Activated naive CD4-positive, alpha-beta T cell treated with anti-CD3 and anti-CD28 coated beads, Interleukin-2, amount 10 ng/mL, durations not matched to agents 7 days and 5 days (primary cell): ENCODE measurements at regions not wholly inside any gene's neighbourhood (a gene's known extent, or its start where the extent isn't known, plus 50 kb on each side); places are given as distances from the start of the nearest gene placed in this dataset.

Experiments used
- CTCF ChIA-PET: fragments of 350-600 bp; sonication (Branson Sonifier 250); formaldehyde crosslinking; loops from one replicate; lab custom pipeline; 2021; ENCODE audit warnings: antibody characterized with exemption; lab: Charles Lee
- DNase-seq: peaks from one replicate; pipeline ENCODE4 v3.0.0-alpha.2; 2020
- H3K27ac Mint-ChIP-seq: one replicate; pipeline ENCODE4 v1.8.0; 2021; ENCODE audit warnings: mild to moderate bottlenecking, moderate library complexity, mixed read lengths
- H3K27me3 Mint-ChIP-seq: one replicate; pipeline ENCODE4 v1.8.0; 2021; ENCODE audit warnings: mild to moderate bottlenecking, mixed read lengths
- H3K36me3 Mint-ChIP-seq: one replicate; pipeline ENCODE4 v1.8.0; 2021; ENCODE audit warnings: mixed read lengths
- H3K4me1 Mint-ChIP-seq: one replicate; pipeline ENCODE4 v1.8.0; 2021; ENCODE audit warnings: mixed read lengths
- H3K4me3 Mint-ChIP-seq: one replicate; pipeline ENCODE4 v1.8.0; 2021; ENCODE audit warnings: mild to moderate bottlenecking, moderate library complexity, mixed read lengths
- H3K9me3 Mint-ChIP-seq: one replicate; pipeline ENCODE4 v1.8.0; 2021; ENCODE audit warnings: mixed read lengths

- Mint-ChIP-seq H3K9me3 (no peaks in the 10 kb centered on the region), H3K36me3 (no peaks in the 10 kb centered on the region), H3K4me3 (no peak overlapping the region), H3K27ac (no peak overlapping the region), H3K4me1 (no peaks in the 10 kb centered on the region), H3K27me3 (peaks cover 8% of the 10 kb centered on the region)
- DNase-seq = no peak
- CTCF ChIA-PET = no interaction called here
These were observed 95.7 kb upstream of the C3orf80 start for GRCh38 chr3:160129459-160130061.

- CTCF ChIA-PET = no interaction called here
- no peaks in the 10 kb centered on the region for H3K9me3 Mint-ChIP-seq
- H3K27ac Mint-ChIP-seq = no peak overlapping the region
- no peaks in the 10 kb centered on the region for H3K4me1 Mint-ChIP-seq
- DNase-seq = no peak
- no peaks in the 10 kb centered on the region for H3K36me3 Mint-ChIP-seq
- H3K4me3 Mint-ChIP-seq = no peak overlapping the region
- peaks cover 8% of the 10 kb centered on the region for H3K27me3 Mint-ChIP-seq
These were observed 95.2 kb upstream of the C3orf80 start for GRCh38 chr3:160130071-160130470.

GRCh38 chr3:160130950-160131349, 94.3 kb upstream of the C3orf80 start:
- CTCF ChIA-PET = no interaction called here
- DNase-seq = no peak
- H3K27ac Mint-ChIP-seq = no peak overlapping the region
- no peak overlapping the region for H3K4me3 Mint-ChIP-seq
- no peaks in the 10 kb centered on the region for H3K36me3 Mint-ChIP-seq
- H3K4me1 Mint-ChIP-seq = no peaks in the 10 kb centered on the region
- peaks cover 7% of the 10 kb centered on the region for H3K27me3 Mint-ChIP-seq
- no peaks in the 10 kb centered on the region for H3K9me3 Mint-ChIP-seq

- H3K27ac Mint-ChIP-seq = no peak overlapping the region
- H3K9me3 Mint-ChIP-seq = no peaks in the 10 kb centered on the region
- H3K4me3 Mint-ChIP-seq = no peak overlapping the region
- H3K36me3 Mint-ChIP-seq = no peaks in the 10 kb centered on the region
- CTCF ChIA-PET = interaction anchor here (3.3 kb wide), 1 partner anchor 100 kb away, joined by 13 read pairs; no protein-coding TSS in a partner anchor
- no peak for DNase-seq
- H3K4me1 Mint-ChIP-seq = no peaks in the 10 kb centered on the region
- peaks cover 7% of the 10 kb centered on the region for H3K27me3 Mint-ChIP-seq
These were observed 93.0 kb upstream of the C3orf80 start for GRCh38 chr3:160132226-160132625.

- Mint-ChIP-seq H3K36me3 (no peaks in the 10 kb centered on the region), H3K27ac (no peak overlapping the region), H3K27me3 (peaks cover 8% of the 10 kb centered on the region), H3K4me1 (no peaks in the 10 kb centered on the region), H3K4me3 (no peak overlapping the region), H3K9me3 (no peaks in the 10 kb centered on the region)
- DNase-seq = no peak
- CTCF ChIA-PET = interaction anchor here (1.2 to 3.3 kb wide), 3 partner anchors 31 to 102 kb away, joined by 3 to 13 read pairs (median 3); no protein-coding TSS in a partner anchor
These were observed 91.5 kb upstream of the C3orf80 start for GRCh38 chr3:160133757-160134156.

- H3K27me3 Mint-ChIP-seq = peaks cover 8% of the 10 kb centered on the region
- H3K4me1 Mint-ChIP-seq = no peaks in the 10 kb centered on the region
- H3K27ac Mint-ChIP-seq = no peak overlapping the region
- CTCF ChIA-PET = interaction anchor here (1.1 to 3.3 kb wide), 4 partner anchors 30 to 103 kb away, joined by 3 to 13 read pairs (median 3); no protein-coding TSS in a partner anchor
- H3K9me3 Mint-ChIP-seq = no peaks in the 10 kb centered on the region
- no peak overlapping the region for H3K4me3 Mint-ChIP-seq
- DNase-seq = no peak
- no peaks in the 10 kb centered on the region for H3K36me3 Mint-ChIP-seq
These were observed 90.8 kb upstream of the C3orf80 start for GRCh38 chr3:160134454-160134853.

GRCh38 chr3:160134964-160135363, 90.3 kb upstream of the C3orf80 start:
- Mint-ChIP-seq H3K4me3 (no peak overlapping the region), H3K36me3 (no peaks in the 10 kb centered on the region), H3K9me3 (no peaks in the 10 kb centered on the region), H3K27ac (no peak overlapping the region), H3K27me3 (peaks cover 8% of the 10 kb centered on the region), H3K4me1 (no peaks in the 10 kb centered on the region)
- CTCF ChIA-PET = interaction anchor here (1.1 to 3.3 kb wide), 3 partner anchors 42 to 103 kb away, joined by 3 to 13 read pairs (median 3); no protein-coding TSS in a partner anchor
- no peak for DNase-seq

GRCh38 chr3:160135851-160136250, 89.4 kb upstream of the C3orf80 start:
- no peaks in the 10 kb centered on the region for H3K4me1 Mint-ChIP-seq
- no peak overlapping the region for H3K4me3 Mint-ChIP-seq
- no peaks in the 10 kb centered on the region for H3K36me3 Mint-ChIP-seq
- no peak for DNase-seq
- CTCF ChIA-PET = no interaction called here
- no peak overlapping the region for H3K27ac Mint-ChIP-seq
- peaks cover 8% of the 10 kb centered on the region for H3K27me3 Mint-ChIP-seq
- H3K9me3 Mint-ChIP-seq = no peaks in the 10 kb centered on the region

- peaks cover 8% of the 10 kb centered on the region for H3K27me3 Mint-ChIP-seq
These were observed 88.8 kb upstream of the C3orf80 start for GRCh38 chr3:160136421-160136820.

GRCh38 chr3:160139291-160139690, 85.9 kb upstream of the C3orf80 start:
- no peak for DNase-seq
- no peak overlapping the region for H3K4me3 Mint-ChIP-seq
- CTCF ChIA-PET = interaction anchor here (0.7 kb wide), 1 partner anchor 38 kb away, joined by 3 read pairs; no protein-coding TSS in a partner anchor
- H3K4me1 Mint-ChIP-seq = no peaks in the 10 kb centered on the region
- peaks cover 5% of the 10 kb centered on the region for H3K9me3 Mint-ChIP-seq
- H3K27me3 Mint-ChIP-seq = peaks cover 8% of the 10 kb centered on the region
- H3K36me3 Mint-ChIP-seq = no peaks in the 10 kb centered on the region
- H3K27ac Mint-ChIP-seq = no peak overlapping the region

More at GRCh38 chr3:160136421-160136820, 88.8 kb upstream of the C3orf80 start:
- Mint-ChIP-seq H3K4me1 (no peaks in the 10 kb centered on the region), H3K27ac (no peak overlapping the region), H3K36me3 (no peaks in the 10 kb centered on the region), H3K4me3 (no peak overlapping the region), H3K9me3 (no peaks in the 10 kb centered on the region)
- DNase-seq = no peak
- CTCF ChIA-PET = interaction anchor here (0.6 kb wide), 1 partner anchor 100 kb away, joined by 3 read pairs; no protein-coding TSS in a partner anchor

GRCh38 chr3:160140756-160141155, 84.5 kb upstream of the C3orf80 start:
- CTCF ChIA-PET = no interaction called here
- Mint-ChIP-seq H3K27me3 (peaks cover 8% of the 10 kb centered on the region), H3K9me3 (peaks cover 5% of the 10 kb centered on the region), H3K27ac (no peak overlapping the region), H3K4me1 (no peaks in the 10 kb centered on the region), H3K4me3 (no peak overlapping the region), H3K36me3 (no peaks in the 10 kb centered on the region)
- no peak for DNase-seq

- no peak overlapping the region for H3K27ac Mint-ChIP-seq
- no peak overlapping the region for H3K4me3 Mint-ChIP-seq
- CTCF ChIA-PET = no interaction called here
- no peaks in the 10 kb centered on the region for H3K36me3 Mint-ChIP-seq
- H3K9me3 Mint-ChIP-seq = peaks cover 5% of the 10 kb centered on the region
- no peak for DNase-seq
- peaks cover 4% of the 10 kb centered on the region for H3K27me3 Mint-ChIP-seq
- H3K4me1 Mint-ChIP-seq = no peaks in the 10 kb centered on the region
These were observed 83.6 kb upstream of the C3orf80 start for GRCh38 chr3:160141485-160142185.

- Mint-ChIP-seq H3K27me3 (no peaks in the 10 kb centered on the region), H3K4me1 (no peaks in the 10 kb centered on the region), H3K9me3 (peaks cover 5% of the 10 kb centered on the region), H3K27ac (no peak overlapping the region), H3K4me3 (no peak overlapping the region), H3K36me3 (no peaks in the 10 kb centered on the region)
- CTCF ChIA-PET = no interaction called here
- DNase-seq = no peak
These were observed 81.7 kb upstream of the C3orf80 start for GRCh38 chr3:160143482-160143881.

GRCh38 chr3:160150066-160150465, 75.2 kb upstream of the C3orf80 start:
- CTCF ChIA-PET = interaction anchor here (1.7 kb wide), 1 partner anchor 13 kb away, joined by 5 read pairs; no protein-coding TSS in a partner anchor
- H3K27me3 Mint-ChIP-seq = no peaks in the 10 kb centered on the region
- H3K4me1 Mint-ChIP-seq = no peaks in the 10 kb centered on the region
- H3K27ac Mint-ChIP-seq = no peak overlapping the region
- H3K4me3 Mint-ChIP-seq = no peak overlapping the region
- H3K9me3 Mint-ChIP-seq = no peaks in the 10 kb centered on the region
- no peaks in the 10 kb centered on the region for H3K36me3 Mint-ChIP-seq
- DNase-seq = no peak

GRCh38 chr3:160150525-160150924, 74.7 kb upstream of the C3orf80 start:
- H3K4me1 Mint-ChIP-seq = no peaks in the 10 kb centered on the region
- H3K27me3 Mint-ChIP-seq = peaks cover under 1% of the 10 kb centered on the region
- DNase-seq = no peak
- CTCF ChIA-PET = no interaction called here
- no peak overlapping the region for H3K4me3 Mint-ChIP-seq
- H3K27ac Mint-ChIP-seq = no peak overlapping the region
- no peaks in the 10 kb centered on the region for H3K9me3 Mint-ChIP-seq
- H3K36me3 Mint-ChIP-seq = no peaks in the 10 kb centered on the region
